Breast epithelium (tissue), 3 donors: ENCODE measurements at regions not wholly inside any gene's neighbourhood (a gene's known extent, or its start where the extent isn't known, plus 50 kb on each side); places are given as distances from the start of the nearest gene placed in this dataset.

Source experiments
- POLR2A ChIP-seq: fragments of 450-650 bp; IDR thresholded peaks from one replicate; pipeline ENCODE4 v1.6.1; 2016; ENCODE audit warnings: antibody characterized with exemption, mild to moderate bottlenecking, moderate library complexity
- POLR2AphosphoS5 ChIP-seq, 3 donors: sonication (generic); formaldehyde crosslinking; IDR thresholded peaks; one replicate each; pipeline ENCODE4 v1.6.1; 2017; ENCODE audit warnings: antibody characterized with exemption in 3 of 3

GRCh38 chr3:181932039-181932438 is 220.3 kb downstream of the SOX2 start:
- TF ChIP-seq POLR2A, result no peak
- TF ChIP-seq POLR2AphosphoS5 (IDR thresholded peaks at IDR 0.05), result no peak
